K562 (cell line): ENCODE measurements at regions not wholly inside any gene's neighbourhood (a gene's known extent, or its start where the extent isn't known, plus 50 kb on each side); places are given as distances from the start of the nearest gene placed in this dataset.

ENCODE experiments used
- ATAC-seq: fragments of 200-7000 bp; cut with Tn5 transposase; 3 replicates; pipeline ENCODE4 v1.9.1; 2020; ENCODE audit warnings: moderate library complexity
- BruUV-seq: library from RNA; stranded (reverse); fragments of 400-500 nt; replicated peaks from 2 replicates; lab custom pipeline; 2021; lab: Mats Ljungman, UMichigan
- CTCF ChIA-PET: fragments of 300-600 bp; formaldehyde crosslinking; extraction: SDS; loops from one replicate; lab custom pipeline; 2021; ENCODE audit warnings: low intra/inter-chr PET ratio; lab: Yijun Ruan, JAX
- POLR2A ChIA-PET: fragments of 300-600, 350-650 bp; sonication (Branson Sonifier 250); formaldehyde crosslinking; extraction: SDS; loops from one replicate; lab custom pipeline; 2021; ENCODE audit warnings: antibody characterized with exemption, inconsistent platforms; lab: Yijun Ruan, JAX
- DNase-seq, 4 experiments: peaks; one replicate each; pipeline versions ENCODE4 v3.0.0 to v3.0.0-alpha.2; 2011 to 2018; ENCODE audit warnings: low spot score in 3 of 4, mixed read lengths in 3 of 4; ENCODE audit errors: extremely low read depth in 1 of 4
- FAIRE-seq: peaks from 2 replicates; lab custom pipeline; 2011; peaks lifted over from hg19 to GRCh38; lab: Jason Lieb, UNC
- H2AFZ ChIP-seq: 2 replicates; pipeline ENCODE4 v1.6.0; 2011; ENCODE audit warnings: low read depth, low read length, control low read depth, inconsistent platforms
- H3K27ac ChIP-seq: fragments of 200-600 bp; 3 replicates; pipeline ENCODE4 v1.8.0; 2011; ENCODE audit warnings: low read depth, mild to moderate bottlenecking, control low read depth, inconsistent platforms, low read length, moderate library complexity, mixed read lengths; ENCODE audit errors: extremely low read depth
- H3K27me3 ChIP-seq, 2 experiments: fragments of 300-600 bp in 1 of 2; 2 replicates in 1 of 2; 3 replicates in 1 of 2; pipeline versions ENCODE4 v1.6.0 to v1.8.0; 2011; ENCODE audit warnings: inconsistent platforms in 2 of 2, low read length in 2 of 2, mild to moderate bottlenecking in 1 of 2, mixed read lengths in 1 of 2, moderate library complexity in 1 of 2; ENCODE audit not compliant: control insufficient read depth in 2 of 2, insufficient read depth in 2 of 2
- H3K36me3 ChIP-seq: fragments of 300-600 bp; 3 replicates; pipeline ENCODE4 v1.8.0; 2011; ENCODE audit warnings: mild to moderate bottlenecking, low read length, inconsistent platforms; ENCODE audit not compliant: control insufficient read depth, insufficient read depth
- H3K4me1 ChIP-seq, 2 experiments: fragments of 200-600 bp in 1 of 2; replicated peaks in 1 of 2; 2 replicates in 1 of 2; 3 replicates in 1 of 2; pipeline versions ENCODE4 v1.5.1 to v1.8.0; 2011; ENCODE audit warnings: inconsistent platforms in 2 of 2, low read length in 2 of 2, mild to moderate bottlenecking in 1 of 2, mixed read lengths in 1 of 2, moderate library complexity in 1 of 2; ENCODE audit not compliant: control insufficient read depth in 2 of 2, insufficient read depth in 2 of 2
- H3K4me2 ChIP-seq: 2 replicates; pipeline ENCODE4 v1.6.1; 2011; ENCODE audit warnings: low read length, control low read depth, inconsistent platforms, mixed read lengths; ENCODE audit not compliant: insufficient read depth
- H3K4me3 ChIP-seq: fragments of 200-600 bp; sonication (generic), shearing (Covaris generic); 2 replicates; pipeline ENCODE4 v1.5.1; 2016; ENCODE audit warnings: control low read depth, inconsistent platforms
- H3K79me2 ChIP-seq: fragments of 200-600 bp; 3 replicates; pipeline ENCODE4 v1.8.0; 2011; ENCODE audit warnings: low read length, inconsistent platforms; ENCODE audit not compliant: control insufficient read depth, insufficient read depth
- H3K9ac ChIP-seq, 2 experiments: 2 replicates each; pipeline versions ENCODE4 v1.6.0 to v1.6.1; 2011; ENCODE audit warnings: low read depth in 2 of 2, low read length in 2 of 2, control low read depth in 1 of 2, inconsistent platforms in 1 of 2, mild to moderate bottlenecking in 1 of 2, mixed read lengths in 1 of 2; ENCODE audit not compliant: insufficient read depth in 1 of 2
- H3K9me1 ChIP-seq: one replicate; pipeline ENCODE4 v1.6.0; 2011; ENCODE audit warnings: inconsistent platforms, mild to moderate bottlenecking, low read length, moderate library complexity; ENCODE audit not compliant: control insufficient read depth, insufficient read depth
- H3K9me3 ChIP-seq: replicated peaks from 2 replicates; pipeline ENCODE4 v1.5.1; 2011; ENCODE audit warnings: low read depth, low read length, inconsistent platforms; ENCODE audit not compliant: control insufficient read depth, insufficient read depth
- H4K20me1 ChIP-seq: replicated peaks from 2 replicates; pipeline ENCODE4 v1.6.1; 2011; ENCODE audit warnings: low read length, inconsistent platforms, mixed read lengths; ENCODE audit not compliant: control insufficient read depth, insufficient read depth
- ARID1B ChIP-seq: fragments of 450-650 bp; IDR thresholded peaks from 2 replicates; pipeline ENCODE4 v1.6.1; 2016; ENCODE audit warnings: antibody characterized with exemption, mild to moderate bottlenecking, inconsistent platforms
- CEBPZ ChIP-seq: fragments of 150-350 bp; IDR thresholded peaks from 2 replicates; pipeline ENCODE4 v1.6.1; 2014; ENCODE audit warnings: low read depth, mild to moderate bottlenecking, low read length, borderline replicate concordance
- CTBP1 ChIP-seq: fragments of 450-650 bp; IDR thresholded peaks from 2 replicates; pipeline ENCODE4 v1.6.1; 2016; ENCODE audit warnings: borderline replicate concordance
- DPF2 ChIP-seq: fragments of 450-650 bp; IDR thresholded peaks from 2 replicates; pipeline ENCODE4 v1.6.1; 2016
- EGR1 ChIP-seq: fragments of 450-650 bp; conservative IDR thresholded peaks from 2 replicates; pipeline ENCODE4 v1.6.1; 2017; ENCODE audit warnings: mild to moderate bottlenecking
- EP300 ChIP-seq: IDR thresholded peaks from 2 replicates; pipeline ENCODE4 v1.6.1; 2012; ENCODE audit warnings: low read length, improper control_type of control experiment
- MECOM ChIP-seq: fragments of 250-450 bp; sonication (Bioruptor Pico); IDR thresholded peaks from 2 replicates; pipeline ENCODE4 v1.8.0; 2022; ENCODE audit warnings: inconsistent platforms
- NUFIP1 ChIP-seq: fragments of 450-650 bp; IDR thresholded peaks from 2 replicates; pipeline ENCODE4 v1.6.1; 2018; ENCODE audit not compliant: partially characterized antibody
- RCOR1 ChIP-seq, 2 experiments: IDR thresholded peaks; 2 replicates each; pipeline ENCODE4 v1.6.1; 2012; ENCODE audit warnings: low read depth in 2 of 2, low read length in 2 of 2, borderline replicate concordance in 1 of 2, improper control_type of control experiment in 1 of 2
- SMARCA4 ChIP-seq: fragments of 450-650 bp; IDR thresholded peaks from 2 replicates; pipeline ENCODE4 v1.6.1; 2016
- TAF7 ChIP-seq: fragments of 450-650 bp; IDR thresholded peaks from 2 replicates; pipeline ENCODE4 v1.6.1; 2016; ENCODE audit warnings: missing genetic modification characterization, missing compliant biosample characterization
- TAF9B ChIP-seq: fragments of 450-650 bp; IDR thresholded peaks from 2 replicates; pipeline ENCODE4 v1.6.1; 2018; ENCODE audit warnings: mild to moderate bottlenecking; ENCODE audit not compliant: partially characterized antibody
- ZNF347 ChIP-seq: fragments of 450-650 bp; formaldehyde crosslinking; IDR thresholded peaks from 2 replicates; pipeline ENCODE4 v1.4.0; 2020; ENCODE audit warnings: low read depth, mild to moderate bottlenecking, moderate library complexity
- WGBS: fragments of 100-300 bp; shearing (Covaris generic); methylation state at CpG from one replicate; pipeline ENCODE4 v1.1.6; 2016; ENCODE audit warnings: low coverage, mixed read lengths; ENCODE audit not compliant: insufficient coverage; ENCODE audit errors: missing lambda C conversion rate; 5-methylcytosine and 5-hydroxymethylcytosine counted together
- in situ Hi-C: fragments of 300-500 bp; cut with MboI; formaldehyde crosslinking; loops from 4 replicates; pipeline ENCODE4 v1.15.0; 2018; ENCODE audit warnings: inconsistent platforms, mixed read lengths
- intact Hi-C: fragments of 100-400 bp; cut with micrococcal nuclease; formaldehyde crosslinking; loops from 2 replicates; pipeline ENCODE4 v1.14.2; 2022
- TF ChIP-seq, protein P1 (sequence below): fragments of 450-650 bp; IDR thresholded peaks from 2 replicates; pipeline ENCODE4 v1.6.1; 2016; ENCODE audit warnings: missing biosample characterization, missing genetic modification characterization
- TF ChIP-seq, protein P2 (sequence below): fragments of 250-450 bp; sonication (Bioruptor Pico); IDR thresholded peaks from 2 replicates; pipeline ENCODE4 v1.4.0; 2020; ENCODE audit warnings: mild to moderate bottlenecking

- 18% methylated on average over 1 of the region's 1 CpG for WGBS
- intact Hi-C loops: no loop called here
- no peak overlapping the region for H3K4me3 ChIP-seq
- H3K9me1 ChIP-seq: no peaks in the 10 kb centered on the region
- ChIA-PET CTCF (no interaction called here), POLR2A (interaction anchor here (0.5 to 1.3 kb wide), 3 partner anchors 9 to 166 kb away, joined by 3 to 5 read pairs (median 4); no protein-coding TSS in a partner anchor)
- peak overlapping the region; percentile 21; the same call in 2 of the 3 replicates for H3K27ac ChIP-seq
- DNase-seq (peak in 2 of 4 experiments; percentile 32 to 64), FAIRE-seq (no peak), ATAC-seq (peak; percentile 76)
- no peaks in the 10 kb centered on the region for H3K36me3 ChIP-seq
- H3K9me3 ChIP-seq: no peaks in the 10 kb centered on the region
- peak overlapping the region; percentile 82 for H2AFZ ChIP-seq
- H4K20me1 ChIP-seq: no peaks in the 10 kb centered on the region
- H3K79me2 ChIP-seq: no peaks in the 10 kb centered on the region
- peak overlapping the region; percentile 21 to 68; a peak in 1 of 4 replicates for H3K9ac ChIP-seq
- in situ Hi-C loops: no loop called here
- H3K4me1 ChIP-seq: peaks cover 6 to 30% of the 10 kb centered on the region in 2 experiments; a peak in 4 of 5 replicates
- H3K4me2 ChIP-seq: peak overlapping the region; percentile 31; the same call in 1 of the 2 replicates
- no TSS peak for BruUV-seq
- no peaks in the 10 kb centered on the region for H3K27me3 ChIP-seq
- no peak for TF ChIP-seq ZNF347
- TF ChIP-seq, protein P1, sequence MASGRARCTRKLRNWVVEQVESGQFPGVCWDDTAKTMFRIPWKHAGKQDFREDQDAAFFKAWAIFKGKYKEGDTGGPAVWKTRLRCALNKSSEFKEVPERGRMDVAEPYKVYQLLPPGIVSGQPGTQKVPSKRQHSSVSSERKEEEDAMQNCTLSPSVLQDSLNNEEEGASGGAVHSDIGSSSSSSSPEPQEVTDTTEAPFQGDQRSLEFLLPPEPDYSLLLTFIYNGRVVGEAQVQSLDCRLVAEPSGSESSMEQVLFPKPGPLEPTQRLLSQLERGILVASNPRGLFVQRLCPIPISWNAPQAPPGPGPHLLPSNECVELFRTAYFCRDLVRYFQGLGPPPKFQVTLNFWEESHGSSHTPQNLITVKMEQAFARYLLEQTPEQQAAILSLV (tag): no peak
- no peak for TF ChIP-seq TAF9B
- no peak for TF ChIP-seq MECOM (CRISPR knock-in tag)
- TF ChIP-seq NUFIP1: no peak
- no peak for TF ChIP-seq CEBPZ
- peak; percentile 69 for TF ChIP-seq CTBP1
- peak in 1 of 2 experiments; percentile 61; a peak in 1 of 4 replicates for TF ChIP-seq RCOR1 (IDR thresholded peaks at IDR 0.05; ENCODE audit: borderline replicate concordance in 1 of 2, low read depth in 2 of 2, low read length in 2 of 2)
- TF ChIP-seq TAF7 (tag): no peak
- TF ChIP-seq ARID1B: peak; percentile 64
- no peak for TF ChIP-seq EGR1
- TF ChIP-seq DPF2: peak; percentile 82
- TF ChIP-seq SMARCA4: peak; percentile 51; the same call in 1 of the 2 replicates
- peak; percentile 71 for TF ChIP-seq EP300
- TF ChIP-seq, protein P2, sequence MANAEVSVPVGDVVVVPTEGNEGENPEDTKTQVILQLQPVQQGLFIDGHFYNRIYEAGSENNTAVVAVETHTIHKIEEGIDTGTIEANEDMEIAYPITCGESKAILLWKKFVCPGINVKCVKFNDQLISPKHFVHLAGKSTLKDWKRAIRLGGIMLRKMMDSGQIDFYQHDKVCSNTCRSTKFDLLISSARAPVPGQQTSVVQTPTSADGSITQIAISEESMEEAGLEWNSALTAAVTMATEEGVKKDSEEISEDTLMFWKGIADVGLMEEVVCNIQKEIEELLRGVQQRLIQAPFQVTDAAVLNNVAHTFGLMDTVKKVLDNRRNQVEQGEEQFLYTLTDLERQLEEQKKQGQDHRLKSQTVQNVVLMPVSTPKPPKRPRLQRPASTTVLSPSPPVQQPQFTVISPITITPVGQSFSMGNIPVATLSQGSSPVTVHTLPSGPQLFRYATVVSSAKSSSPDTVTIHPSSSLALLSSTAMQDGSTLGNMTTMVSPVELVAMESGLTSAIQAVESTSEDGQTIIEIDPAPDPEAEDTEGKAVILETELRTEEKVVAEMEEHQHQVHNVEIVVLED (CRISPR knock-in tag): no peak
Measured at GRCh38 chr2:64820901-64821300, 167.2 kb upstream of the SERTAD2 start.
